MCF 10A (cell line): ENCODE measurements at regions not wholly inside any gene's neighbourhood (a gene's known extent, or its start where the extent isn't known, plus 50 kb on each side); places are given as distances from the start of the nearest gene placed in this dataset.

ENCODE experiments used
- BruUV-seq: library from RNA; stranded (reverse); fragments of 400-500 nt; replicated peaks from 2 replicates; lab custom pipeline; 2021; lab: Mats Ljungman, UMichigan
- CTCF ChIA-PET: fragments of 300-600 bp; sonication (Branson Sonifier 250); formaldehyde crosslinking; extraction: SDS; loops from one replicate; lab custom pipeline; 2021; ENCODE audit warnings: antibody characterized with exemption, inconsistent platforms; lab: Yijun Ruan, JAX
- POLR2A ChIA-PET: fragments of 300-600, 350-650 bp; sonication (Branson Sonifier 250); formaldehyde crosslinking; extraction: SDS; loops from one replicate; lab custom pipeline; 2020; ENCODE audit warnings: antibody characterized with exemption, inconsistent platforms; lab: Yijun Ruan, JAX
- DNase-seq: peaks from one replicate; pipeline ENCODE4 v3.0.0-alpha.2; 2018; ENCODE audit not compliant: unreplicated experiment
- H3K27ac Mint-ChIP-seq: one replicate; pipeline ENCODE4 v1.8.0; 2022; ENCODE audit warnings: mild to moderate bottlenecking, low read depth, mixed read lengths; ENCODE audit not compliant: unreplicated experiment
- H3K27me3 Mint-ChIP-seq: one replicate; pipeline ENCODE4 v1.8.0; 2022; ENCODE audit warnings: mixed read lengths; ENCODE audit not compliant: insufficient read depth, unreplicated experiment
- H3K36me3 Mint-ChIP-seq: one replicate; pipeline ENCODE4 v1.8.0; 2022; ENCODE audit warnings: mild to moderate bottlenecking, moderate library complexity, mixed read lengths; ENCODE audit not compliant: insufficient read depth, unreplicated experiment
- H3K4me1 Mint-ChIP-seq: one replicate; pipeline ENCODE4 v1.8.0; 2022; ENCODE audit warnings: mixed read lengths; ENCODE audit not compliant: insufficient read depth, unreplicated experiment
- H3K4me3 Mint-ChIP-seq: one replicate; pipeline ENCODE4 v1.8.0; 2022; ENCODE audit warnings: mild to moderate bottlenecking, moderate library complexity, mixed read lengths; ENCODE audit not compliant: unreplicated experiment
- H3K9me3 Mint-ChIP-seq: one replicate; pipeline ENCODE4 v1.8.0; 2022; ENCODE audit warnings: mixed read lengths; ENCODE audit not compliant: unreplicated experiment
- CTCF ChIP-seq: fragments of 200-600 bp; IDR thresholded peaks from one replicate; pipeline ENCODE4 v1.8.0; 2022; ENCODE audit warnings: antibody characterized with exemption, mild to moderate bottlenecking; ENCODE audit not compliant: unreplicated experiment
- intact Hi-C: fragments of 100-400 bp; cut with micrococcal nuclease; formaldehyde crosslinking; loops from 2 replicates; pipeline ENCODE4 v1.14.1; 2022

GRCh38 chr1:61007534-61008364 is 74.6 kb upstream of the NFIA start:
- no peak overlapping the region for H3K27ac Mint-ChIP-seq
- H3K36me3 Mint-ChIP-seq = no peaks in the 10 kb centered on the region
- no peaks in the 10 kb centered on the region for H3K4me1 Mint-ChIP-seq
- H3K27me3 Mint-ChIP-seq = no peaks in the 10 kb centered on the region
- H3K4me3 Mint-ChIP-seq = no peak overlapping the region
- BruUV-seq = no TSS peak
- no peak for DNase-seq
- ChIA-PET POLR2A (no interaction called here), CTCF (no interaction called here)
- no peaks in the 10 kb centered on the region for H3K9me3 Mint-ChIP-seq
- TF ChIP-seq CTCF = no peak
- intact Hi-C loops = no loop called here

- BruUV-seq = no TSS peak
- ChIA-PET CTCF (interaction anchor here (0.6 to 3.7 kb wide), 5 partner anchors 10 to 1000 kb away, joined by 3 to 15 read pairs (median 5); no protein-coding TSS in a partner anchor), POLR2A (interaction anchor here (0.5 kb wide), 1 partner anchor 684 kb away, joined by 3 read pairs; no protein-coding TSS in a partner anchor)
- intact Hi-C loops = no loop called here
- Mint-ChIP-seq H3K4me1 (no peaks in the 10 kb centered on the region), H3K4me3 (no peak overlapping the region), H3K36me3 (no peaks in the 10 kb centered on the region), H3K27me3 (no peaks in the 10 kb centered on the region), H3K27ac (no peak overlapping the region), H3K9me3 (no peaks in the 10 kb centered on the region)
- no peak for DNase-seq
- TF ChIP-seq CTCF = no peak
These were observed 76.5 kb upstream of the NFIA start for GRCh38 chr1:61005614-61006580.

- ChIA-PET CTCF (interaction anchor here (0.6 to 3.7 kb wide), 5 partner anchors 12 to 449 kb away, joined by 3 to 14 read pairs (median 3); no protein-coding TSS in a partner anchor), POLR2A (interaction anchor here (0.5 to 0.6 kb wide), 2 partner anchors 285 to 431 kb away, joined by 3 read pairs; no protein-coding TSS in a partner anchor)
- peak; percentile 83 for DNase-seq
- intact Hi-C loops = no loop called here
- Mint-ChIP-seq H3K36me3 (no peaks in the 10 kb centered on the region), H3K9me3 (no peaks in the 10 kb centered on the region), H3K4me1 (no peaks in the 10 kb centered on the region), H3K4me3 (no peak overlapping the region), H3K27me3 (no peaks in the 10 kb centered on the region), H3K27ac (no peak overlapping the region)
- TF ChIP-seq CTCF = no peak
- BruUV-seq = no TSS peak
These were observed 77.9 kb upstream of the NFIA start for GRCh38 chr1:61004262-61005003.
